H9 (cell line): ENCODE measurements at regions not wholly inside any gene's neighbourhood (a gene's known extent, or its start where the extent isn't known, plus 50 kb on each side); places are given as distances from the start of the nearest gene placed in this dataset.

Experiments
- DNase-seq: peaks from one replicate; pipeline ENCODE4 v3.0.0-alpha.2; 2017
- H2AFZ ChIP-seq: one replicate; pipeline ENCODE4 v1.6.1; 2013; ENCODE audit warnings: mild to moderate bottlenecking, low read length, control low read depth, moderate library complexity
- H2AK5ac ChIP-seq: 2 replicates; pipeline ENCODE4 v1.6.1; 2013; ENCODE audit warnings: low read length, control low read depth, mixed read lengths; ENCODE audit not compliant: insufficient read length
- H2BK120ac ChIP-seq: one replicate; pipeline ENCODE4 v1.6.1; 2013; ENCODE audit warnings: low read depth, mild to moderate bottlenecking, low read length, control low read depth, inconsistent platforms; ENCODE audit not compliant: poor library complexity, severe bottlenecking
- H2BK12ac ChIP-seq: 2 replicates; pipeline ENCODE4 v1.6.1; 2013; ENCODE audit warnings: low read length, control low read depth, mixed read lengths, low read depth; ENCODE audit not compliant: insufficient read length
- H2BK15ac ChIP-seq: 2 replicates; pipeline ENCODE4 v1.6.1; 2013; ENCODE audit warnings: low read depth, low read length, control low read depth
- H2BK20ac ChIP-seq: one replicate; pipeline ENCODE4 v1.6.1; 2013; ENCODE audit warnings: low read depth, mild to moderate bottlenecking, low read length, control low read depth, inconsistent platforms; ENCODE audit not compliant: poor library complexity, severe bottlenecking
- H2BK5ac ChIP-seq: 2 replicates; pipeline ENCODE4 v1.6.1; 2013; ENCODE audit warnings: low read length, control low read depth, mixed read lengths; ENCODE audit not compliant: insufficient read length
- H3K14ac ChIP-seq: 2 replicates; pipeline ENCODE4 v1.6.1; 2013; ENCODE audit warnings: low read length, control low read depth; ENCODE audit not compliant: insufficient read depth
- H3K18ac ChIP-seq: 2 replicates; pipeline ENCODE4 v1.6.1; 2013; ENCODE audit warnings: low read depth, mild to moderate bottlenecking, mixed read lengths, low read length, control low read depth; ENCODE audit not compliant: insufficient read length
- H3K23ac ChIP-seq: 2 replicates; pipeline ENCODE4 v1.6.1; 2013; ENCODE audit warnings: low read length, control low read depth, mixed read lengths, low read depth; ENCODE audit not compliant: insufficient read length
- H3K23me2 ChIP-seq: 2 replicates; pipeline ENCODE4 v1.6.1; 2013; ENCODE audit warnings: low read depth, mild to moderate bottlenecking, mixed read lengths, low read length, control low read depth; ENCODE audit not compliant: insufficient read length, poor library complexity, severe bottlenecking
- H3K27ac ChIP-seq: 2 replicates; pipeline ENCODE4 v1.5.1; 2013; ENCODE audit warnings: low read length, control low read depth, mixed read lengths, low read depth; ENCODE audit not compliant: insufficient read length
- H3K27me3 ChIP-seq: 2 replicates; pipeline ENCODE4 v1.6.1; 2013; ENCODE audit warnings: low read length, control low read depth, inconsistent platforms; ENCODE audit not compliant: insufficient read depth
- H3K4ac ChIP-seq: 2 replicates; pipeline ENCODE4 v1.6.1; 2013; ENCODE audit warnings: low read depth, mild to moderate bottlenecking, control low read depth, inconsistent platforms, low read length, moderate library complexity
- H3K4me1 ChIP-seq: 2 replicates; pipeline ENCODE4 v1.6.1; 2013; ENCODE audit warnings: low read length, control low read depth, inconsistent platforms; ENCODE audit not compliant: insufficient read depth
- H3K4me2 ChIP-seq: 2 replicates; pipeline ENCODE4 v1.6.1; 2013; ENCODE audit warnings: low read length, control low read depth, mixed read lengths; ENCODE audit not compliant: insufficient read length, insufficient read depth
- H3K56ac ChIP-seq: 2 replicates; pipeline ENCODE4 v1.6.1; 2013; ENCODE audit warnings: low read depth, mild to moderate bottlenecking, mixed read lengths, low read length, control low read depth; ENCODE audit not compliant: insufficient read length
- H3K79me1 ChIP-seq: 2 replicates; pipeline ENCODE4 v1.6.1; 2013; ENCODE audit warnings: low read depth, mild to moderate bottlenecking, moderate library complexity, low read length, control low read depth, inconsistent platforms; ENCODE audit not compliant: insufficient read depth, poor library complexity, severe bottlenecking
- H3K79me2 ChIP-seq: 2 replicates; pipeline ENCODE4 v1.6.1; 2013; ENCODE audit warnings: low read length, control low read depth, inconsistent platforms; ENCODE audit not compliant: insufficient read depth
- H3K9ac ChIP-seq: 2 replicates; pipeline ENCODE4 v1.6.1; 2013; ENCODE audit warnings: low read length, control low read depth, mixed read lengths; ENCODE audit not compliant: insufficient read length; ENCODE audit errors: extremely low read depth
- H3K9me3 ChIP-seq: one replicate; pipeline ENCODE4 v1.6.1; 2013; ENCODE audit warnings: low read depth, low read length, inconsistent platforms; ENCODE audit not compliant: control insufficient read depth
- H3T11ph ChIP-seq: one replicate; pipeline ENCODE4 v1.6.1; 2013; ENCODE audit warnings: mild to moderate bottlenecking, low read length, control low read depth, inconsistent platforms
- H4K20me1 ChIP-seq: one replicate; pipeline ENCODE4 v1.6.1; 2013; ENCODE audit not compliant: control insufficient read depth, insufficient read length, insufficient read depth
- H4K5ac ChIP-seq: 2 replicates; pipeline ENCODE4 v1.6.1; 2013; ENCODE audit warnings: low read depth, mild to moderate bottlenecking, mixed read lengths, low read length, control low read depth; ENCODE audit not compliant: insufficient read length
- H4K8ac ChIP-seq: replicated peaks from 2 replicates; pipeline ENCODE4 v1.6.1; 2013; ENCODE audit warnings: low read length, control low read depth, mixed read lengths, low read depth; ENCODE audit not compliant: insufficient read length
- H4K91ac ChIP-seq: 2 replicates; pipeline ENCODE4 v1.6.1; 2013; ENCODE audit warnings: low read depth, mild to moderate bottlenecking, moderate library complexity, mixed read lengths, low read length, control low read depth; ENCODE audit not compliant: insufficient read length
- H3K27ac Mint-ChIP-seq, 3 experiments: 2 replicates in 2 of 3; 3 replicates in 1 of 3; pipeline ENCODE4 v1.8.0; 2020 to 2021; ENCODE audit warnings: mixed read lengths in 3 of 3, mild to moderate bottlenecking in 1 of 3, moderate library complexity in 1 of 3
- H3K27me3 Mint-ChIP-seq: 2 replicates; pipeline ENCODE4 v1.8.0; 2021; ENCODE audit warnings: low read depth, mild to moderate bottlenecking, moderate library complexity, mixed read lengths
- H3K36me3 Mint-ChIP-seq, 3 experiments: 2 replicates in 2 of 3; 3 replicates in 1 of 3; pipeline ENCODE4 v1.8.0; 2020 to 2021; ENCODE audit warnings: low read depth in 3 of 3, mixed read lengths in 3 of 3; ENCODE audit not compliant: insufficient read depth in 1 of 3
- H3K4me1 Mint-ChIP-seq, 2 experiments: 2 replicates each; pipeline ENCODE4 v1.8.0; 2020; ENCODE audit warnings: mixed read lengths in 2 of 2
- H3K4me3 Mint-ChIP-seq, 2 experiments: 2 replicates in 1 of 2; 3 replicates in 1 of 2; pipeline ENCODE4 v1.8.0; 2020 to 2021; ENCODE audit warnings: mild to moderate bottlenecking in 2 of 2, mixed read lengths in 2 of 2, moderate library complexity in 1 of 2
- H3K9me3 Mint-ChIP-seq, 2 experiments: 2 replicates in 1 of 2; 3 replicates in 1 of 2; pipeline ENCODE4 v1.8.0; 2020; ENCODE audit warnings: mild to moderate bottlenecking in 2 of 2, mixed read lengths in 2 of 2, moderate library complexity in 1 of 2
- CTCF ChIP-seq: fragments of 200-600 bp; sonication (generic); conservative IDR thresholded peaks from 3 replicates; pipeline ENCODE4 v1.8.0; 2021; ENCODE audit warnings: antibody characterized with exemption, mild to moderate bottlenecking

- H3K4ac ChIP-seq: no peak overlapping the region
- no peak overlapping the region for H2BK15ac ChIP-seq
- no peak overlapping the region for H2AK5ac ChIP-seq
- no peak overlapping the region for H3T11ph ChIP-seq
- H3K79me1 ChIP-seq: no peaks in the 10 kb centered on the region
- H3K4me1 ChIP-seq: no peaks in the 10 kb centered on the region
- no peak overlapping the region for H4K5ac ChIP-seq
- H3K9ac ChIP-seq: no peak overlapping the region
- H4K20me1 ChIP-seq: no peaks in the 10 kb centered on the region
- no peak overlapping the region for H3K4me2 ChIP-seq
- no peak overlapping the region for H3K14ac ChIP-seq
- H3K56ac ChIP-seq: no peak overlapping the region
- no peak overlapping the region for H3K23ac ChIP-seq
- Mint-ChIP-seq H3K9me3 (peaks cover 80 to 89% of the 10 kb centered on the region in 2 experiments), H3K4me3 (no peak overlapping the region), H3K4me1 (no peaks in the 10 kb centered on the region), H3K27ac (no peak overlapping the region), H3K27me3 (peaks cover 2% of the 10 kb centered on the region; the same call in 1 of the 2 replicates), H3K36me3 (peaks cover 0 to 5% (median 0%) of the 10 kb centered on the region in 3 experiments; a peak in 2 of 7 replicates)
- peaks cover 41% of the 10 kb centered on the region for H3K9me3 ChIP-seq
- H2BK20ac ChIP-seq: no peak overlapping the region
- no peaks in the 10 kb centered on the region for H3K79me2 ChIP-seq
- no peak overlapping the region for H4K8ac ChIP-seq
- H3K27me3 ChIP-seq: no peaks in the 10 kb centered on the region
- H2AFZ ChIP-seq: no peak overlapping the region
- H2BK12ac ChIP-seq: no peak overlapping the region
- no peak for DNase-seq
- no peak overlapping the region for H3K18ac ChIP-seq
- TF ChIP-seq CTCF: no peak
- no peak overlapping the region for H3K27ac ChIP-seq
- no peak overlapping the region for H2BK5ac ChIP-seq
- H2BK120ac ChIP-seq: no peak overlapping the region
- no peak overlapping the region for H4K91ac ChIP-seq
- H3K23me2 ChIP-seq: no peaks in the 10 kb centered on the region
Measured at GRCh38 chrX:76657499-76657898, 230.0 kb downstream of the MAGEE1 start.
